ENCODE measurements at regions not wholly inside any gene's neighbourhood (a gene's known extent, or its start where the extent isn't known, plus 50 kb on each side); places are given as distances from the start of the nearest gene placed in this dataset.

DNA sequence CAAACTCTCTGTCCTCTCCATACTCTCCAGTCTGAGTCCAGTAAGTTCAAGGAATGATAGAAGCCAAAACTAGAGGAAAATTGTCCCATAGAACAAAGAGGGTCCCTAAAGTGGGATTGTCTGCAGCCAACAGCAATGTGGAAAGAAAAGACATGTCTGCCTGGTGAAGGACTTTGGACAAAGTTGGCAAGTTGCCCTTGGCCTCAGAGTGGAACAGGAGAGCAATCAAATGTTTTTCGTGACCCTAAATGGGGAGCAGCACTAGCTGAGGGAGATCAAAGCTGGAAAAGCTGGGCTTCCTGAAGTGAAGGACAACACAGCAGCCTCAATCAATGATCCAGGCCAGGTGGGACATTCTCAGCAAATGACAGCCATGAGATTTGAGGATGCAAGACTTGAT lies 183.5 kb downstream of the CHD9NB start:
- ChIA-PET POLR2A (no interaction called here), CTCF (interaction anchor here (1.2 kb wide), 1 partner anchor 42 kb away, joined by 3 read pairs; no protein-coding TSS in a partner anchor)
- TF ChIP-seq, protein P1, sequence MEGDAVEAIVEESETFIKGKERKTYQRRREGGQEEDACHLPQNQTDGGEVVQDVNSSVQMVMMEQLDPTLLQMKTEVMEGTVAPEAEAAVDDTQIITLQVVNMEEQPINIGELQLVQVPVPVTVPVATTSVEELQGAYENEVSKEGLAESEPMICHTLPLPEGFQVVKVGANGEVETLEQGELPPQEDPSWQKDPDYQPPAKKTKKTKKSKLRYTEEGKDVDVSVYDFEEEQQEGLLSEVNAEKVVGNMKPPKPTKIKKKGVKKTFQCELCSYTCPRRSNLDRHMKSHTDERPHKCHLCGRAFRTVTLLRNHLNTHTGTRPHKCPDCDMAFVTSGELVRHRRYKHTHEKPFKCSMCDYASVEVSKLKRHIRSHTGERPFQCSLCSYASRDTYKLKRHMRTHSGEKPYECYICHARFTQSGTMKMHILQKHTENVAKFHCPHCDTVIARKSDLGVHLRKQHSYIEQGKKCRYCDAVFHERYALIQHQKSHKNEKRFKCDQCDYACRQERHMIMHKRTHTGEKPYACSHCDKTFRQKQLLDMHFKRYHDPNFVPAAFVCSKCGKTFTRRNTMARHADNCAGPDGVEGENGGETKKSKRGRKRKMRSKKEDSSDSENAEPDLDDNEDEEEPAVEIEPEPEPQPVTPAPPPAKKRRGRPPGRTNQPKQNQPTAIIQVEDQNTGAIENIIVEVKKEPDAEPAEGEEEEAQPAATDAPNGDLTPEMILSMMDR (IDR thresholded peaks at IDR 0.05; ENCODE audit: control extremely low read depth, extremely low read depth, low read depth, missing control alignments), result no peak
- no peak for DNase-seq (ENCODE audit: extremely low spot score)

DNA sequence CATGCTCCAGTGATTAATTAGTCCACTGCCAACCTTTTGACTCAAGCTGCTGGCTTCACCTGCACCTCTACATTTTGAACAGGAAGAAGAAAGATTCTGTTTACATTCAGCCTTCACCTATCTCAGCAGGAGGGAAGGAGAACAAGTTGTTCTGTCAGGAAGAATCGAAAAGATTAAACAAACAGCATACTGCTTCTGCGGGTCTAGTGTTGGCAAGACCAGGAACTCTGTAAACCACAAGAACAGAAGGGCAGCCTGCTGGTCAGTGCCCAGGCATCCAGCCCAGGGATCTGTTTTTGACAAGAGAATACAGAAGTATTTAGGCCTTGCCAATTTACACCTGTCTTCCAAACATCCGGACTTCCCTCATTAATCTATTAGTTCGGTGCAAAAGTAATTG lies 189.7 kb downstream of the CHD9NB start:
- ChIA-PET CTCF (no interaction called here), POLR2A (no interaction called here)
- TF ChIP-seq, protein P1 (IDR thresholded peaks at IDR 0.05; ENCODE audit: control extremely low read depth, extremely low read depth, low read depth, missing control alignments), result no peak
- DNase-seq (ENCODE audit: extremely low spot score), result no peak

DNA sequence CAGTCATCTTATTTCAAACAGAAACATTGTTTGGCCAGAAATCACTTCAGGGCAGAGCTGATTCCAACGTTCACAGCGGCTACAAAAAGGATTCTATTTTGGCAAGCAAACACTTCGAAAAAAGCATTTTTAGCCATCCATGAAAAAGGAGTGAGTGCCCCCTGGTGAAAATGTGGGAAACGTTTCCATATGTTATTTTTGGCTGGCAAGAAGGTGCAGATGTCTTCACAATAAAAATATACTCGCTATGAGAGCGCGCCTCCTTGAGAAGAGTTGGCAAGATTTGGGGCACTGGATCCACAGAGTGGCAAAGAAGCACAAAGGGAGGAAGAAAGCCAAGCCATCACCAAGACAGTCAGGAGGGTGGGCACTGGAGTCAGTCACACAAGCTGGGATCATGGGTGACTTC lies 191.1 kb downstream of the CHD9NB start:
- ChIA-PET POLR2A (no interaction called here), CTCF (interaction anchor here (0.8 to 1.3 kb wide), 3 partner anchors 24 to 670 kb away, joined by 3 read pairs; no protein-coding TSS in a partner anchor)
- DNase-seq (ENCODE audit: extremely low spot score), result no peak
- TF ChIP-seq, protein P1 (IDR thresholded peaks at IDR 0.05; ENCODE audit: control extremely low read depth, extremely low read depth, low read depth, missing control alignments), result no peak

DNA sequence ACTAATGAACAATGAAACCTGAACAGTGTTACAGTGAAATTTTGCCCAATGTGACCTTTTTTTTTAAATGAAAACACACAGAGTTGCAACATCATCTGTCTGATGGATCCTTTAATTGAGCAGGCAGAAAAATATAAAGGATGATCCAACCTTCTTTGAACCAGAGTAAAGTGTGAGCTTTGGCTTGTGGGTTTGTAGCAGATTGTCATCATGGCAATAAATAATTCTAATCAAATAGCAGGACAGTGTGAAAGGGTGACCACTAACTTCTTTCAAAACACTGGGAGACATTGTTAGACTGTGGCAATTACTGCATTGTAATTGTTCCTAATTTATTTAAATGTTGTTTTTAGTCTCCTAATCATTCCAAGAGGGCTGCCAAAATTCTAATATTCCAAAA lies 197.2 kb downstream of the CHD9NB start:
- ChIA-PET POLR2A (no interaction called here), CTCF (no interaction called here)
- DNase-seq (ENCODE audit: extremely low spot score), result no peak
- TF ChIP-seq, protein P1 (IDR thresholded peaks at IDR 0.05; ENCODE audit: control extremely low read depth, extremely low read depth, low read depth, missing control alignments), result no peak

DNA sequence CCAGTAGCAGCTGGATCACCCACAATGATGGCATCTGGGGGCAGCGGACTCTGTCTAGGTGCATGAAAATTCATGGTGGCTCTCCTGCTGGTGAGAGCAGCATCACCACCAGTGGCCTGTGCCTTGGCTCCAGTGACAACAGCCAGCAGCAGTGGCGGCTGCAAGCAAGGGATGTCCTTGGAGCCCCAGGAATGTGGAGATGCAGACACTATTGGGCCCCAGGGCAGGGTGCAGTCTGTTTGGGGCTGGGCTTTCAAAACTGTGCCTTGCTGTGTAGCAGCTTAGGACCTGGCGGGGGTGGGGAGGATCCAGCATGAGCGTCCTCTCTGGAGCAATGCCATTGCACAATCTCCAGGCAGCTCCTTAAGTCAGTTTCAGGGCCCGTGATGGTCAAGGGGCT lies 199.7 kb downstream of the CHD9NB start:
- TF ChIP-seq, protein P1 (IDR thresholded peaks at IDR 0.05; ENCODE audit: control extremely low read depth, extremely low read depth, low read depth, missing control alignments), result no peak
- ChIA-PET CTCF (interaction anchor here (1.4 kb wide), 1 partner anchor 16 kb away, joined by 3 read pairs; no protein-coding TSS in a partner anchor), POLR2A (no interaction called here)
- no peak for DNase-seq (ENCODE audit: extremely low spot score)

DNA sequence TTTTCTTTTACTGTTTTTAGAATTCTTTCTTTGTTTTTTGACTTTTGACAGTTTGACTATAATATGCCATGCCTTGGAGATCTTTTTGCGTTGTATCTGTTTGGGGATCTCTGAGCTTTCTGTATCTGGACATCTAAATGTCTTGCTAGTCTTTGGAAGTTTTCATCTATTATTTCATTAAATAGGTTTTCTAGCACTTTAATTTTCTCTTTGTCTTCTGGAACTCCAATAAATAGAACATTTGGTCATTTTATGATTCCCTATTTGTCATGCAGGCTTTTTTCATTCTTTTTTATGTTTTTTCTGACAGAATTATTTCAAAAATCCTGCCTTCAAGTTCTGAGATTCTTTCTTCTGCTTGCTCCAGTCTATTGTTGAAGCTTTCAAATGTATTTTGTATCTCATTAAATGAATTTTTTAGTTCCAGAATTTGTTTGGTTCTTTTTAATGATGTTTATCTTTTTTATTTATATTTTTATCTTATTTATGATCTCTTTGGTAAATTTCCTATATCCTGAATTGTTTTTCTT lies 201.4 kb downstream of the CHD9NB start:
- POLR2A ChIA-PET, result no interaction called here
- TF ChIP-seq, protein P1 (IDR thresholded peaks at IDR 0.05; ENCODE audit: control extremely low read depth, extremely low read depth, low read depth, missing control alignments), result no peak
- no peak for DNase-seq (ENCODE audit: extremely low spot score)
- CTCF ChIA-PET, result interaction anchor here (1.6 kb wide), 1 partner anchor 14 kb away, joined by 4 read pairs; no protein-coding TSS in a partner anchor

Data from GM10248 (cell line).